Adrenal gland (tissue), 5 donors: ENCODE measurements at regions not wholly inside any gene's neighbourhood (a gene's known extent, or its start where the extent isn't known, plus 50 kb on each side); places are given as distances from the start of the nearest gene placed in this dataset.

Experiments
- POLR2A ChIP-seq, 2 donors: fragments of 450-650 bp; IDR thresholded peaks; one replicate each; pipeline ENCODE4 v1.6.1; 2017; ENCODE audit warnings: antibody characterized with exemption in 2 of 2, mild to moderate bottlenecking in 2 of 2, moderate library complexity in 1 of 2
- TF ChIP-seq, protein P1 (sequence below), 6 experiments: fragments of 450-650 bp in 4 of 6; fragments of 200-600 bp in 2 of 6; sonication (generic) in 1 of 6; IDR thresholded peaks; 1 replicate in 5 of 6; 2 replicates in 1 of 6; pipeline versions ENCODE4 v1.5.1 to v1.8.0; 2016 to 2021; ENCODE audit warnings: antibody characterized with exemption in 6 of 6, mild to moderate bottlenecking in 2 of 6, moderate library complexity in 1 of 6
- donor health status: DM: no; HTN: no; CAD: no.

DNA sequence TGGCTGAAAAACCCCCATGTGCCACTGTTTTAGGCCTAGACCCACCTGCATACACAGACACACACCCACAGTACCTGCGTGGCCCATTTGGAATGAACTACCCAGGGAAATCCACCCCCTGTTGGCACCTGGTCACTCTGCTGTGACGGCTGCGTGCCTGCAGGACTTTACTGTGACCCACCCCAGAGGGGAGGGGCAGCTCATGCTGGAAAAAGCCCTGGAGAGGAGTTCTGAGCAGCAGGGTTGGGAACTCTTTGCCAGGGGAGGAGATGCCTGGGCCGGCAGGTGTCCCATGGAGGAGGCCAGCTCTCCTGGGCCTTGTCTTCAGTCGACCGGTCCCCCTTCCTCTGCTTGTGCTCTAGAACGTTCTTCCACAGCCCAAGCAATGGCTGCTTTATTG lies 87.3 kb upstream of the CSF3R start:
- TF ChIP-seq, protein P1, sequence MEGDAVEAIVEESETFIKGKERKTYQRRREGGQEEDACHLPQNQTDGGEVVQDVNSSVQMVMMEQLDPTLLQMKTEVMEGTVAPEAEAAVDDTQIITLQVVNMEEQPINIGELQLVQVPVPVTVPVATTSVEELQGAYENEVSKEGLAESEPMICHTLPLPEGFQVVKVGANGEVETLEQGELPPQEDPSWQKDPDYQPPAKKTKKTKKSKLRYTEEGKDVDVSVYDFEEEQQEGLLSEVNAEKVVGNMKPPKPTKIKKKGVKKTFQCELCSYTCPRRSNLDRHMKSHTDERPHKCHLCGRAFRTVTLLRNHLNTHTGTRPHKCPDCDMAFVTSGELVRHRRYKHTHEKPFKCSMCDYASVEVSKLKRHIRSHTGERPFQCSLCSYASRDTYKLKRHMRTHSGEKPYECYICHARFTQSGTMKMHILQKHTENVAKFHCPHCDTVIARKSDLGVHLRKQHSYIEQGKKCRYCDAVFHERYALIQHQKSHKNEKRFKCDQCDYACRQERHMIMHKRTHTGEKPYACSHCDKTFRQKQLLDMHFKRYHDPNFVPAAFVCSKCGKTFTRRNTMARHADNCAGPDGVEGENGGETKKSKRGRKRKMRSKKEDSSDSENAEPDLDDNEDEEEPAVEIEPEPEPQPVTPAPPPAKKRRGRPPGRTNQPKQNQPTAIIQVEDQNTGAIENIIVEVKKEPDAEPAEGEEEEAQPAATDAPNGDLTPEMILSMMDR (IDR thresholded peaks at IDR 0.05), result no peak
- no peak for TF ChIP-seq POLR2A (IDR thresholded peaks at IDR 0.05)
